ENCODE measurements at regions not wholly inside any gene's neighbourhood (a gene's known extent, or its start where the extent isn't known, plus 50 kb on each side); places are given as distances from the start of the nearest gene placed in this dataset.

DNA sequence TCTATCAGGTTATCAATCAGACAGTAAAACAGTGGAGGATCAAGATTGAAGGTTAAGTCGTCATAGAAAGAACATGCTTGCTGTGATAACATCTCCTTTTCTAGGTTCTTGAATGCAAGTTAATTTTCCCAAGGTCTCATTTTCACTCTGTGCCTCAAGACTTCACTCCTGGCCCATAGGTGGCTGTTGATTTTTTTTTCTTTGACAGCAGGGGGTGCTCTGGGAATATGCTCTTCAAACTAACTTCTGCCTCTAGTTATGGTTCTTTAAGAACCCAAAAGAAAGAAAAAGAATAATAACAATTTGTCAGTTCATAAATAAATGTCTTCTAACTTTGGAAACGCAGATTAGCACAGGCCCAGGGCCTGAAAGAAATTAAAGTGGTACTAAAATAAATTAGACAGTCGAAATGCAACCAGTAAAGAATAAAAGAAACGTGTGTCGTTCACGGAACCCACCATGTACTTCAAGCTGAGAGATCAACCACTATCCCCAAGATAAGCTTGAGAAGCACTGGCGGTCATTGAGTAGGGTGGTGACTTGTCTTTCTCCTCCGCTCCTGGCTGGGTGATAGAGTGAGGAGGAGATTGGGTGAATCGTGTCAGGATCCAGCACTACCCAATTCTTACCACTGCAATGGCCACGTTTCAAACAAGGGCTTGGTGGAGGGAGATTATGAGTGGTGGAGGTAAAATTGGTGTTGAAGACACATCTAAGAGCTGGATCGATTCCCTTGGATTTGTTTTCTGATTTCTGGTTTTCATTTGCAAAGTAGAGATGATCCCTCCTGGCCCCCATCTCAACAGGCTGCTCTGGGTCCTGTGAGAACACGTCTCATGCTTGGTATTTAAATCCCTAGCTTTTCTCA, 93.4 kb upstream of the IRX4 start:
- no peak for DNase-seq (ENCODE audit: extremely low read depth, low read depth)
- TF ChIP-seq, protein P1, sequence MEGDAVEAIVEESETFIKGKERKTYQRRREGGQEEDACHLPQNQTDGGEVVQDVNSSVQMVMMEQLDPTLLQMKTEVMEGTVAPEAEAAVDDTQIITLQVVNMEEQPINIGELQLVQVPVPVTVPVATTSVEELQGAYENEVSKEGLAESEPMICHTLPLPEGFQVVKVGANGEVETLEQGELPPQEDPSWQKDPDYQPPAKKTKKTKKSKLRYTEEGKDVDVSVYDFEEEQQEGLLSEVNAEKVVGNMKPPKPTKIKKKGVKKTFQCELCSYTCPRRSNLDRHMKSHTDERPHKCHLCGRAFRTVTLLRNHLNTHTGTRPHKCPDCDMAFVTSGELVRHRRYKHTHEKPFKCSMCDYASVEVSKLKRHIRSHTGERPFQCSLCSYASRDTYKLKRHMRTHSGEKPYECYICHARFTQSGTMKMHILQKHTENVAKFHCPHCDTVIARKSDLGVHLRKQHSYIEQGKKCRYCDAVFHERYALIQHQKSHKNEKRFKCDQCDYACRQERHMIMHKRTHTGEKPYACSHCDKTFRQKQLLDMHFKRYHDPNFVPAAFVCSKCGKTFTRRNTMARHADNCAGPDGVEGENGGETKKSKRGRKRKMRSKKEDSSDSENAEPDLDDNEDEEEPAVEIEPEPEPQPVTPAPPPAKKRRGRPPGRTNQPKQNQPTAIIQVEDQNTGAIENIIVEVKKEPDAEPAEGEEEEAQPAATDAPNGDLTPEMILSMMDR (IDR thresholded peaks at IDR 0.05; ENCODE audit: low read depth, low read length, missing control alignments), result no peak
- H3K4me3 ChIP-seq (replicated peaks; ENCODE audit: low read depth, low read length), result no peak overlapping the region

DNA sequence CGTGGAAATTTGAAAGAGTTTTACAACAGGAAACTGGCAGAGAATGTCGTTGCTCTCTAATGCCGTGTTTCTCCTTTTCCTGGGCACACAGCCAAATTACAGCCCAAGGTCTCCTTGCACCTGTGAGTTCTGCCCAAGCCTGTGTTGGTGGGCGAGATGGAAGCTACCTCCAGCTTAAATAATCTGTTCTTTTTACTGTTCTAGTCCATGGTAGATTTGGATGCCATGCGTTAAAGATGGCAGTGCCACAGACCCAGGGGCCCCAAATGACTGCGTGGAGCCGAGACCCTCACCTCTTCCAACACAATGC, 92.6 kb upstream of the IRX4 start:
- H3K4me3 ChIP-seq (replicated peaks; ENCODE audit: low read depth, low read length), result no peak overlapping the region
- TF ChIP-seq, protein P1 (IDR thresholded peaks at IDR 0.05; ENCODE audit: low read depth, low read length, missing control alignments), result no peak
- no peak for DNase-seq (ENCODE audit: extremely low read depth, low read depth)

DNA sequence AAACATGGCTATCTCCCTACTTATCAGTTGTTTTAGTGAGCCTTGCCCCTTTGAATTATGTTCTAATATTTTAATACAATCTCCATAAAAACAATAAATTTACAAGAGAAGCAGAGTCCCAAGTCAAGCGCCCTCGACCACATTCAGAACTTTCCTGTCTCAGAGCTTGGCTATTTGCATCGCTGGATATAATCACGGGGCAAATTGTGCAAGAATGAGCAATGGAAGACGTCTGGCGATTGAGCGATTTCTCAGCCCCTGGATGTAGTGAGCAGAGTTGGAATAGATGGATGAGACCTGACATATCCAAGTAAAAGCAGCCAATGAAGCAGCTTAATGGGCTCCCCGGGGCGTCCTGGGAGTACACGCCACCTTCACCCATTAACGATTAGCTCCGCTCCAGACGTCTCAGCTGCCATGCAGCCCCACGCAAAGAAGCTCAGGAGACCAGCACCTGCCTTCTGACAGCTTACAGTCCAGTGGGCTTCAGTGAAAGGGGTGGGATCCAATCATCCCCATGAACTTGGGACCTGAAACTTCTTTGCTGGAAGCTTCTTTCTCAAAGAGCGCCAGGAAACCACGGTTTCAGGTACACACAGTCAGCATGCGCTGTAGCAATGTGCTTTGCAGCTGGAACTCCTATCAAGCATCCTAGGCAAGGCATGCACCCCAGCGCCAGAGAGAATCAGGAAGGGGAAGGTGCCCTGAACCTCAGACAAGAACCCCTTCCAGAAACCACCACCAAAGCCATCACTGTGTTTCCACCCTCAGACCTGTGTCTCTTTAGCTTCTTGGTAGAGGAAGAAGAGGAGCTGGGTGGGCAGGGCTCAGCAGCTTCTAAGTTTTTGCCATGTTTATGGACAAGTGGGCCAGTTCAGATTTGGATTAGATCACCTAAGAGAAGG, 92.0 kb upstream of the IRX4 start:
- no peak for DNase-seq (ENCODE audit: extremely low read depth, low read depth)
- TF ChIP-seq, protein P1 (IDR thresholded peaks at IDR 0.05; ENCODE audit: low read depth, low read length, missing control alignments), result no peak
- H3K4me3 ChIP-seq (replicated peaks; ENCODE audit: low read depth, low read length), result no peak overlapping the region

DNA sequence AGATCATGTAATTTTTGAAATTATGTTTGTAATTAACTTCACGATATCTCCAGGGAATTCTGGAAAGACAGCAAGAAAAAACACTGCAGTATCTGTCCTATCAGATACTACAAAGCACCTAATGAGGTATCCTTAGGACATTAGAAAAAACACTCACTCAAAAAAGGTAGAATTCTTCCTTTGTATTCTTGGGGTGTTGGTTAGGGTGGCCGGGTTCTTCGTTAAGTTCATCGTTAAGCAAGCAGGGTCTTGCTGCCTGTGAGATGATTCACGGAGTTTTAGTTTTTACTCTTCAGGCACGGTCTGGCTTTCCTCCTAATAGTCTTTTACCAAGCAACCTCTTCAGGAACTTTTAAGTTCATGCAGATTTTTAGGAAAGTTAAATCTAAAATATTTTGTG, 91.4 kb upstream of the IRX4 start:
- TF ChIP-seq, protein P1 (IDR thresholded peaks at IDR 0.05; ENCODE audit: low read depth, low read length, missing control alignments), result no peak
- no peak overlapping the region for H3K4me3 ChIP-seq (replicated peaks; ENCODE audit: low read depth, low read length)
- DNase-seq (ENCODE audit: extremely low read depth, low read depth), result no peak

DNA sequence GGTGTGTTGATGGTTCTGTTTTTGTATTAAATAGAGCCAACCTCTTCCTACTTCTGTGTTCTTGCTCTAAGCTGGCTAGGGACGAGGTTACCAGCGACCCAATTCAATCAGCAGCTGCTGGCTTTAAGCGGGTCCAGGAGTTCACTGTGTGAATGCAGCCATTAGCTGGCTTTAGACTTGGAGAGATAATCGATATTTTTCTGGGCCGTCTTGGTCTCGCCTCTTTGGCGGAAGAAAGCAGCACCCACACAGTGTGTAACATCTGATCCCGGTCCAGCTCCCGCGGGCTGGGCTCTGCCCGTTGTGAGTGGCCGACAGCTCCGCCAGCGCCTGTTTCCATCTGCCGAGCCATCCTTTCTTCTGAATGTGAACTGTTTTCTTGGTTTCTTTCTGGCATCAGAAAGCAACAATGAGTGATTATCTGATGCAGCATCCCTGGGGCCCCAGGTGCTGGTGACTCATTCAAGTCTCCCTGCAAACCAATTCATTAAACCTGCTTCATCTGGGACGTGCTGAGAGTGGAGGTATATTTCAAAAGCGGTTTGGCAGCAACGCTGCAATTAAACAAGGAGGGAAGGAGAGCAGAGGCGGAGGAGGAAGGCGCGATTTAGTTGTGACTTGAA, 90.8 kb upstream of the IRX4 start:
- no peak for DNase-seq (ENCODE audit: extremely low read depth, low read depth)
- TF ChIP-seq, protein P1 (IDR thresholded peaks at IDR 0.05; ENCODE audit: low read depth, low read length, missing control alignments), result no peak
- H3K4me3 ChIP-seq (replicated peaks; ENCODE audit: low read depth, low read length), result no peak overlapping the region

DNA sequence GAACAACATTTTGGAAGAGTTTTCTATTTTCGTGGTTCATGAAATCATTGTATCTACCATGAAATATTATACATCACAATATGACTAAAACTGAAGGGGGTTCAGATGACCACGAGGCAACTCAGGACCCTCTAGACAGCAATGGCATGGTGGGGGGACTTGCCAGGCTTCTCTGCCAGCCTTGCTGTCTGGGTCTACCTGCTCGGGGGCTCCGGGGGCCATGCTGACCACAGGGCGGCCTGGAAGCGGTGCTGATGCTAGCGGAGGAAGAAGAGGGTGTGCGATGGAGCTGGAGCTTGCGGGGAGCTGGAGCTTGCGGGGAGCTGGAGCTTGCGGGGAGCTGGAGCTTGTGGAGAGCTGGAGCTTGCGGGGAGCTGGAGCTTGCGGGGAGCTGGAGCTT, 89.2 kb upstream of the IRX4 start:
- H3K4me3 ChIP-seq (replicated peaks; ENCODE audit: low read depth, low read length), result no peak overlapping the region
- DNase-seq (ENCODE audit: extremely low read depth, low read depth), result no peak
- TF ChIP-seq, protein P1 (IDR thresholded peaks at IDR 0.05; ENCODE audit: low read depth, low read length, missing control alignments), result no peak
